OCI-LY7 (cell line): ENCODE measurements at regions not wholly inside any gene's neighbourhood (a gene's known extent, or its start where the extent isn't known, plus 50 kb on each side); places are given as distances from the start of the nearest gene placed in this dataset.

Source experiments
- CTCF ChIP-seq: fragments of 200-600 bp; sonication (generic); conservative IDR thresholded peaks from 2 replicates; pipeline ENCODE4 v1.5.1; 2014; ENCODE audit warnings: mild to moderate bottlenecking, antibody characterized with exemption, low read length, moderate library complexity, mixed read lengths
- EZH2phosphoT487 ChIP-seq: fragments of 200-600 bp; sonication (generic); IDR thresholded peaks from 2 replicates; pipeline ENCODE4 v1.6.1; 2018; ENCODE audit warnings: low read depth, borderline replicate concordance, mild to moderate bottlenecking, mixed run types, antibody characterized with exemption, low read length, moderate library complexity, mixed read lengths

GRCh38 chr6:167677422-167677789 is 149.3 kb upstream of the AFDN start:
- TF ChIP-seq CTCF, result no peak
- no peak for TF ChIP-seq EZH2phosphoT487
